ENCODE measurements at regions not wholly inside any gene's neighbourhood (a gene's known extent, or its start where the extent isn't known, plus 50 kb on each side); places are given as distances from the start of the nearest gene placed in this dataset.

- FAIRE-seq (no peak), DNase-seq (ENCODE audit: insufficient read length, low spot score) (no peak)
- no peak for TF ChIP-seq POLR2A (IDR thresholded peaks at IDR 0.05; ENCODE audit: low read depth, low read length)
Observed at GRCh38 chr22:26892166-26893041, 235.0 kb downstream of the MIAT start.

DNA sequence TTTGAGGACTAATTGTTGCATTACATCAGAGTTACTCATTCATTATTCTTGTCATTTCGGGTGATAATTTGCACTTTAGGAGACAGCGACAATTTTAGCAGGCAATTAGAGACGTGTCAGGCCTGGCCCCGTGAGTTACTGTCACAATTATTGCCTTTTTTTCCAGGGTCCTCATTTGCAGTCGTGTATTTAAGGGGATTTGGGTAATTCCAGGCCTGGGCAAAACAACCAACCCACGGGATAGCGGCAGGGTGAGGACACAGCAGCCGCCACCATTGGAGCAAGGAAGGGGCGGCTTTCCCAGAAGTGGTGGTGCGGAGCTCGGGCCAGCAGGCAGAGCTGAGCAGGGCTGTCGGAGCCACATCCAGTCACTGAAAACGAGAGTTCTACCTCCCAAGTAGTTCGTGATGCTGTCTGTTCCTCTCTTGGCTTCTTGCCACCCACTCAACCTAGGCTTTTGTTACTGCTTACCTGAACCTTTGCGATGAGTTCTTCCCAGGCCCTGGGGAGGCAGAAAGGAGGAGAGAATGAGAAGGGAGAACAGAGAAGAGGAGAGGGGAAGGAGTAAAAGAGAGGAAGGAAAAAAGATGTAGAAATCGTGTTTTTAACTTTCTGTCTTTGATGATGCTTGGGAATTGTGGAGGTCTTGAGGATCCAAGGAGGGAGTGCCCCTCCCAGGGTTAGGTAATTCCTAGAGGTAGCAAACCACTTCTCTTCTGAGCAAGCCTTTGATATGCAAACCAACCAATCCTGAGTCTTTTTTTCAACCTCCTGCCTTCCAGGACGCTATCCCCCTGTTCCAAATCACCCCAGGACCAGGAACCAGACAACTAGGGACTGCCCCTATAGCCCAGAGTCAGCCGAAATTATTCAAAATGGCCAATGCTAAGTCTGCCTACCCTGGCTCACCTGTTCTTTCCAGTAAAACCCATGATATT is 236.1 kb downstream of the MIAT start:
- no peak for TF ChIP-seq POLR2A (IDR thresholded peaks at IDR 0.05; ENCODE audit: low read depth, low read length)
- no peak for FAIRE-seq
- DNase-seq (ENCODE audit: insufficient read length, low spot score) = no peak

DNA sequence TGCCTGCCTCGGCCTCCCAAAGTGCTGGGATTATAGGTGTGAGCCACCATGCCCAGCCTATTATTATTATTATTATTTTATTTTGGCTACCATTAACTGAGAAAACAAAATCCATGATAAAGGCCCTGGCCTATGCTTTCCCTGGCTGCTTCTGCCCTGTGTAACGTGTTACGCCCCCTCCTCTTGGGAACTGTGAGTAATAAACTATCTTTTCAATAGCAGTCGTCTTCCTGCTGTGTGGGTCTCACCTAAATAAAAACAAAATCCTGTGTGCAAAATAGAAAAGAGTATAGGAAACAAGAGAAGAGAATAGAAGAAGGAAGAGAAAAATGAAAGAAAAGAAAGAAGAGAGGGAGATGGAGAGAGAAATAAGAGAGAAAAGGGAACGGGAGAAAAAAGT is 237.0 kb downstream of the MIAT start:
- FAIRE-seq = no peak
- TF ChIP-seq POLR2A (IDR thresholded peaks at IDR 0.05; ENCODE audit: low read depth, low read length) = no peak
- DNase-seq (ENCODE audit: insufficient read length, low spot score) = no peak

GRCh38 chr22:26894766-26895485 is 237.5 kb downstream of the MIAT start:
- FAIRE-seq (no peak), DNase-seq (ENCODE audit: insufficient read length, low spot score) (peak; percentile 65)
- TF ChIP-seq POLR2A (IDR thresholded peaks at IDR 0.05; ENCODE audit: low read depth, low read length) = no peak

DNA sequence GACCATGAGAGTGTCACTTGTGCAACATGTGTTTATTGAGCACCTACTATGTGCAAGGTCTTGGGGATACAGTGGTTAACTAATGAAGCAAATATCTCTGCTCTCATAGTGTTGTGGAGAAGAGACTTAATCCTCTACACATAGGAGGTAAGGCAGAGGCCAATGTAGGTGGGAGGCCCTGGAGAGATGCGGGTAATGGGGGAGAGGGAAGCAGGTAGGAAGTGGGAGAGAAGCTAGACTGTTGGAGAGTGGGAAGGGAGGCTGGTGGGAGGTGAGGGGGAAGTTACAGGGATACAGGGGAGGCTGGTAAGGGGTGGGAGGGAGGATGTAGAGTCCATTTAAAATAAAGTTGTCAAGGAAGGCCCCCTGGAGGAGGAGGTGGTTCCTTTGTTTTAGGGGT is 240.0 kb downstream of the MIAT start:
- DNase-seq (ENCODE audit: insufficient read length, low spot score) (no peak), FAIRE-seq (no peak)
- TF ChIP-seq POLR2A (IDR thresholded peaks at IDR 0.05; ENCODE audit: low read depth, low read length) = no peak

GRCh38 chr22:26898946-26899605 is 241.7 kb downstream of the MIAT start:
- DNase-seq (ENCODE audit: insufficient read length, low spot score) (no peak), FAIRE-seq (no peak)
- TF ChIP-seq POLR2A (IDR thresholded peaks at IDR 0.05; ENCODE audit: low read depth, low read length) = no peak

DNA sequence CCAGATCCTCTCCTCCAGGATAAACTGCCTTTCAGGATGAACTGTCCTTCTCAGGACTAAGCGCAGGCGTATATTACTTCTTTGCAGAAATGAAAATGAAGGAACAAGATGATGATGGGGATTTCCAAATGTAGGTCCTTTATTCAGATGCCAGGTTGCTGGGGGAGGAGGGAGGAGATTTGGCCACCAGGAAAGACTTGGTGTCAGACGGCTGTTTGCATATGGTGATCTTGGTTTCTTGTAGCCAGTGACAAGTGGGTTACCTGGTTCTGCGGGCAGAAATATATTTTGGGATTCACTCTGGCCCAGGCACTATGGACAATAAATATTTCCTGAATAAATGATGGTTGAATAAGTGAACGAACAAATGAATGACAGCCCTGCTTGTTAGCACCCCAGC is 243.4 kb downstream of the MIAT start:
- no peak for FAIRE-seq
- no peak for DNase-seq (ENCODE audit: insufficient read length, low spot score)
- no peak for TF ChIP-seq POLR2A (IDR thresholded peaks at IDR 0.05; ENCODE audit: low read depth, low read length)

DNA sequence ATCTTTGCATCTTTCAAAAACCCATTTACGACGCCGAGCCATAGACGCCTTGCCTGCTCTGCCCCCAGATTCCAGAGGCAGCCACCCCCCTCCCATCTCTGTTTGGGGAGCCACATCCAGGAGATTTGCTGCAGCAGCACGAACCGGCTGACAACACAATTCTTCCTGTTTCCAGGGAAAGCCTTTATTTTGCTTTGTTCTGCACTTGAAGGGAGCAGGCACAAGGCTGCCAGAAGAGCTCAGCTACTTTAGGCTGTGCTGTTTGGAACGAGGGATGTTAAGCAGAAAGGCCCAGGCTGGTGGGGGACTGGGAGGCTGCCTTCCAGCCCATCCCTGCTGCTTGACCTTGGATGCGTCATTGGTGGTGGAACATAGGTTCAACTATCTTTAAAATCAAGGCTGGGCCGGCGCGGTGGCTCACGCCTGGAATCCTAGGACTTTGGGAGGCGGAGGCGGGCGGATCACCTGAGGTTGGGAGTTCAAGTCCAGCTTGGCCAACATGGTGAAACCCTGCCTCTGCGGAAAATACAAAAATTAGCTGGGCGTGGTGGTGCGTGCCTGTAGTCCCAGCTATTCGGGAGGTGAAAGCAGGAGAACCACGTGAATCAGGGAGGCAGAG is 243.9 kb downstream of the MIAT start:
- FAIRE-seq (no peak), DNase-seq (ENCODE audit: insufficient read length, low spot score) (no peak)
- TF ChIP-seq POLR2A (IDR thresholded peaks at IDR 0.05; ENCODE audit: low read depth, low read length) = no peak

DNA sequence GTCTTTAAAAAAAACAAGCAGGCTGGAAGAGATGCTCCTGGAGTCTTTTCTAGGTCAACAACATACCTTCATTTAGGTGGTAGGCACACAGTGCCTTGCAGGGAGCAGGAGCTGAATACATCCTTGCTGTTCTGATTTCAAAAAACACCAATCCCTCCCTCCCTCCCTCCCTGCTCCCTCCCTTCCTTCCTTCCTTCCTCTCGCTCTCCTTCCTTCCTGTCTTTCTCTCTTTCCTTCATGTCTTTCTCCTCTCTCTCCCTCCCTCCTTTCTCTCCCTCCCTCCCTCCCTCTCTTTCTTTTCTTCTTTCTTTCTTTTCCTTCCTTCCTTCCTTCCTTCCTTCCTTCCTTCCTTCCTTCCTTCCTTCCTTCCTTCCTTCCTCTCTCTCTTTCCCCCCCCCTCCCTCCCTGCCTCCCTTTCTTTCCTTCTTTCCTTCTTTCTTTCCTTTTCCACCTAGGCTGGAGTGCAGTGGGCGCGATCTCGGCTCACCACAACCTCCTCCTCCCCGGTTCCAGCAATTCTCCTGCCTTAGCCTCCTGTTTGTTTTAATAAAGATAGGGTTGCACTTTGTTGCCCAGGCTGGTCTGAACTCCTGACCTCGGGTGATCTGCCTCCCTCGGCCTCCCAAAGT is 245.1 kb downstream of the MIAT start:
- TF ChIP-seq POLR2A (IDR thresholded peaks at IDR 0.05; ENCODE audit: low read depth, low read length) = no peak
- no peak for DNase-seq (ENCODE audit: insufficient read length, low spot score)
- no peak for FAIRE-seq

- no peak for TF ChIP-seq POLR2A (IDR thresholded peaks at IDR 0.05; ENCODE audit: low read depth, low read length)
- DNase-seq (ENCODE audit: insufficient read length, low spot score) (no peak), FAIRE-seq (no peak)
Observed at GRCh38 chr22:26903030-26903856, 245.9 kb downstream of the MIAT start.

- FAIRE-seq (no peak), DNase-seq (ENCODE audit: insufficient read length, low spot score) (no peak)
- TF ChIP-seq POLR2A (IDR thresholded peaks at IDR 0.05; ENCODE audit: low read depth, low read length) = no peak
Observed at GRCh38 chr22:26904483-26904882, 247.1 kb downstream of the MIAT start.

GRCh38 chr22:26905076-26905475 is 247.7 kb downstream of the MIAT start:
- TF ChIP-seq POLR2A (IDR thresholded peaks at IDR 0.05; ENCODE audit: low read depth, low read length) = no peak
- FAIRE-seq (no peak), DNase-seq (ENCODE audit: insufficient read length, low spot score) (no peak)
